ENCODE measurements at regions not wholly inside any gene's neighbourhood (a gene's known extent, or its start where the extent isn't known, plus 50 kb on each side); places are given as distances from the start of the nearest gene placed in this dataset.

DNA sequence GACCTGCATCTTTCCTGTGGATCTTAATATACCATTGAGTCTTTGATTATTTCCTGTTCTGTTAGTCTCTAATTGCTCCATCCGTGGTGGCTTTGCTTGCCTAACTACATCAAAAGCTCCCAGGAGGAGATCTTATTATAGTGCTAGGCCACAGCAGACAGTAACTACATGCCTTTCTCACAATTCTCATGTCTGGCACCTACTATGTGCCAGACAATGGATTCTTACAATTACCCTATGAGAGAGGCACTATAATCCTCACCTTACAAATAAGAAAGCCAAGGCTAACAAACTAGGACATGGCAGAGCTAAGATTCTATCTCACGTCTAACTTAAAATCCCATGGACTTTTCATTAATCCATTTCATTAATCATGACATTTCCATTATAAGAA lies 70.3 kb upstream of the TARS1 start:
- H3K36me3 ChIP-seq: no peaks in the 10 kb centered on the region
- FAIRE-seq (no peak), DNase-seq (no peak), ATAC-seq (no peak)
- no peaks in the 10 kb centered on the region for H3K9me3 ChIP-seq
- H3K27me3 ChIP-seq: no peaks in the 10 kb centered on the region
- TF ChIP-seq, protein P1, sequence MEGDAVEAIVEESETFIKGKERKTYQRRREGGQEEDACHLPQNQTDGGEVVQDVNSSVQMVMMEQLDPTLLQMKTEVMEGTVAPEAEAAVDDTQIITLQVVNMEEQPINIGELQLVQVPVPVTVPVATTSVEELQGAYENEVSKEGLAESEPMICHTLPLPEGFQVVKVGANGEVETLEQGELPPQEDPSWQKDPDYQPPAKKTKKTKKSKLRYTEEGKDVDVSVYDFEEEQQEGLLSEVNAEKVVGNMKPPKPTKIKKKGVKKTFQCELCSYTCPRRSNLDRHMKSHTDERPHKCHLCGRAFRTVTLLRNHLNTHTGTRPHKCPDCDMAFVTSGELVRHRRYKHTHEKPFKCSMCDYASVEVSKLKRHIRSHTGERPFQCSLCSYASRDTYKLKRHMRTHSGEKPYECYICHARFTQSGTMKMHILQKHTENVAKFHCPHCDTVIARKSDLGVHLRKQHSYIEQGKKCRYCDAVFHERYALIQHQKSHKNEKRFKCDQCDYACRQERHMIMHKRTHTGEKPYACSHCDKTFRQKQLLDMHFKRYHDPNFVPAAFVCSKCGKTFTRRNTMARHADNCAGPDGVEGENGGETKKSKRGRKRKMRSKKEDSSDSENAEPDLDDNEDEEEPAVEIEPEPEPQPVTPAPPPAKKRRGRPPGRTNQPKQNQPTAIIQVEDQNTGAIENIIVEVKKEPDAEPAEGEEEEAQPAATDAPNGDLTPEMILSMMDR (IDR thresholded peaks at IDR 0.05): no peak
- 52 to 69% methylated on average over 2 of the region's 2 CpGs for WGBS, 2 donors
- no peak overlapping the region for H3K4me3 ChIP-seq
- H3K27ac ChIP-seq: no peak overlapping the region
- intact Hi-C loops (cut with DNase I): no loop called here
- H3K4me1 ChIP-seq: no peaks in the 10 kb centered on the region

- H3K4me3 ChIP-seq: no peak overlapping the region
- intact Hi-C loops (cut with DNase I): no loop called here
- H3K36me3 ChIP-seq: no peaks in the 10 kb centered on the region
- TF ChIP-seq, protein P1 (IDR thresholded peaks at IDR 0.05): no peak
- H3K27me3 ChIP-seq: no peaks in the 10 kb centered on the region
- no peak for DNase-seq
- FAIRE-seq: no peak
- no peaks in the 10 kb centered on the region for H3K4me1 ChIP-seq
- H3K27ac ChIP-seq: no peak overlapping the region
- no peaks in the 10 kb centered on the region for H3K9me3 ChIP-seq
- 95 to 96% methylated on average over 1 of the region's 1 CpG for WGBS, 2 donors
- no peak for ATAC-seq
These were observed 69.1 kb upstream of the TARS1 start for GRCh38 chr5:33371660-33372059.

- no peaks in the 10 kb centered on the region for H3K9me3 ChIP-seq
- no peak for ATAC-seq
- no peaks in the 10 kb centered on the region for H3K27me3 ChIP-seq
- H3K4me1 ChIP-seq: no peaks in the 10 kb centered on the region
- no peak for FAIRE-seq
- no peak overlapping the region for H3K4me3 ChIP-seq
- TF ChIP-seq, protein P1 (IDR thresholded peaks at IDR 0.05): no peak
- no peaks in the 10 kb centered on the region for H3K36me3 ChIP-seq
- H3K27ac ChIP-seq: no peak overlapping the region
- 64 to 73% methylated on average over 6 of the region's 6 CpGs for WGBS, 2 donors
- DNase-seq: no peak
- intact Hi-C loops (cut with DNase I): no loop called here
These were observed 67.9 kb upstream of the TARS1 start for GRCh38 chr5:33372721-33373472.

- ATAC-seq (no peak), FAIRE-seq (no peak), DNase-seq (no peak)
- H3K27ac ChIP-seq: no peak overlapping the region
- no peaks in the 10 kb centered on the region for H3K36me3 ChIP-seq
- 84 to 91% methylated on average over 2 of the region's 2 CpGs for WGBS, 2 donors
- H3K9me3 ChIP-seq: no peaks in the 10 kb centered on the region
- H3K4me3 ChIP-seq: no peak overlapping the region
- intact Hi-C loops (cut with DNase I): no loop called here
- H3K4me1 ChIP-seq: no peaks in the 10 kb centered on the region
- no peaks in the 10 kb centered on the region for H3K27me3 ChIP-seq
- TF ChIP-seq, protein P1 (IDR thresholded peaks at IDR 0.05): no peak
These were observed 64.9 kb upstream of the TARS1 start for GRCh38 chr5:33375900-33376299.

GRCh38 chr5:33379757-33380156 lies 61.0 kb upstream of the TARS1 start:
- intact Hi-C loops (cut with DNase I): no loop called here
- 57 to 71% methylated on average over 10 of the region's 10 CpGs for WGBS, 2 donors
- no peaks in the 10 kb centered on the region for H3K36me3 ChIP-seq
- no peaks in the 10 kb centered on the region for H3K9me3 ChIP-seq
- FAIRE-seq (no peak), ATAC-seq (peak in 1 of 4 donors; percentile 35), DNase-seq (no peak)
- no peaks in the 10 kb centered on the region for H3K27me3 ChIP-seq
- no peak overlapping the region for H3K27ac ChIP-seq
- no peaks in the 10 kb centered on the region for H3K4me1 ChIP-seq
- no peak overlapping the region for H3K4me3 ChIP-seq
- TF ChIP-seq, protein P1 (IDR thresholded peaks at IDR 0.05): no peak
